Body of pancreas (tissue), 4 donors: ENCODE measurements at regions not wholly inside any gene's neighbourhood (a gene's known extent, or its start where the extent isn't known, plus 50 kb on each side); places are given as distances from the start of the nearest gene placed in this dataset.

Experiments
- CTCF ChIP-seq, 7 experiments: fragments of 450-650 bp in 4 of 7; fragments of 200-600 bp in 3 of 7; sonication (generic) in 3 of 7; IDR thresholded peaks; one replicate each; pipeline ENCODE4 v1.5.1; 2016 to 2019; ENCODE audit warnings: antibody characterized with exemption in 7 of 7
- POLR2A ChIP-seq, 3 donors: fragments of 450-650 bp; IDR thresholded peaks; one replicate each; pipeline ENCODE4 v1.6.1; 2016; ENCODE audit warnings: antibody characterized with exemption in 3 of 3, mild to moderate bottlenecking in 2 of 3

GRCh38 chr5:102018279-102018678 is 277.8 kb downstream of the SLCO4C1 start:
- TF ChIP-seq CTCF (IDR thresholded peaks at IDR 0.05) = no peak
- no peak for TF ChIP-seq POLR2A (IDR thresholded peaks at IDR 0.05)
